ENCODE measurements at regions not wholly inside any gene's neighbourhood (a gene's known extent, or its start where the extent isn't known, plus 50 kb on each side); places are given as distances from the start of the nearest gene placed in this dataset.
"Not testable (repeated sequence)": the region's sequence is repeated elsewhere in the genome, so short reads cannot be mapped to it uniquely, and the experiment has no call there.

DNA sequence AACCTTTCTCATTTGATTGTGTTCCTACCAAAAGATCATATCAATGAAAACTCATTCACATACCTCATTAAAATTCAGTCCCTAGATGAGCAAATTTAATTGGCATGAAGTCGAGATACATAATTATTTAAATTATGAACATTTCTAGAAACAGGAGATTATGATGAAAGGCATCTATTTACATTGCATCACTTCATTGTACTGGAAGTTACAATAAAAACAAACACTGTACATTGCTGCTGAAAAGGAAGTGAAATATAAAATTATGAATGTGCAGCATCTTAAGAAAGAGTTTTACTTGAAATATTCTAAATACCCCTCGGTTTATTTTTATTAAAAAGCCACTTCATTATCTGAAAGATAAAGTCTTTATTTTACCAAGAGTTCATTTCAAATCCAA is 163.4 kb upstream of the ZNF385D start:
- no peak for DNase-seq
- Mint-ChIP-seq H3K27ac (no peak overlapping the region), H3K9me3 (ENCODE audit: low read depth) (peaks cover 3% of the 10 kb centered on the region), H3K4me3 (no peak overlapping the region), H3K27me3 (no peaks in the 10 kb centered on the region), H3K4me1 (no peaks in the 10 kb centered on the region), H3K36me3 (no peaks in the 10 kb centered on the region)
- no peak for ATAC-seq
- CTCF ChIA-PET = no interaction called here

DNA sequence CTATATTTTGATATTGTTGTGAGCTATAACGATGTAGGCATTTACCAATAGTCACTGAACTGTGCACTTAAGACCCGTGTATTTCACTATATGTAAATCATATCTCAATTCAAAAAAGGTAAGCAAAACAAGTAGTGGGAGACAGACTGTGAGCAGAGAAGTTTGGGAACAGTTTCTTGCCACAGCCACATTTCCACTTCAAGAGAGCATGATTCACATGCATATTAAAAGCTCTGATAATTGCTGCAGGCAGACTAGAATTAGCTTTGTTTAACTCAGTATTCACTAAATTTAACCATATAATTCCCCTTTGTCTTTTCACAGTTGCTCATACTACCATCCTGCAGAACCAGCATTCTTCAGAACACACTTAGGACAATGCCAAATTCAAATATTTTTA is 168.4 kb upstream of the ZNF385D start:
- Mint-ChIP-seq H3K4me3 (no peak overlapping the region), H3K9me3 (ENCODE audit: low read depth) (peaks cover 8% of the 10 kb centered on the region), H3K27me3 (no peaks in the 10 kb centered on the region), H3K27ac (no peak overlapping the region), H3K4me1 (no peaks in the 10 kb centered on the region), H3K36me3 (no peaks in the 10 kb centered on the region)
- ATAC-seq (no peak), DNase-seq (no peak)
- CTCF ChIA-PET = interaction anchor here (0.8 kb wide), 1 partner anchor 26 kb away, joined by 3 read pairs; no protein-coding TSS in a partner anchor

DNA sequence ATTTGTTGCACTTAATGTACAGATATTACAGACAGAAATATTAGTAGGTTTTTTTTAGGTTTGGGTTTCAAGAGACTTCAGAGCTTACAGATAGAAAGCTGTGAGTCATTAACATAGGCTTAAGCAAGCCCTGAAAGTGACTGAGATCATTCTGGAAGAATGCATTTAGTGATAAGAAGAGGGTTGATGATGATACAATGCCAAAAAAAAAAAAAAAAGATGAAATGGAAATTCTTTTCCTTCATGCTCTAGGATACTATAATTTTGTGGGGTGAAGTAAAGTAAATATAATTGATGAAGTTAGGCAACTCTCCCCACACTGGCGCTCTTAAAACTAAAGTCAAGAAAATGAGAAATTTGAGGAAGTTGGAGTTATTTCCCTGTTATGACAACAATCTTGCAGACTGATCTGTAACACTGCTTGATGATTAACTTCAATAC is 169.4 kb upstream of the ZNF385D start:
- no peak for DNase-seq
- ATAC-seq = no peak
- H3K4me3 Mint-ChIP-seq = no peak overlapping the region
- H3K9me3 Mint-ChIP-seq (ENCODE audit: low read depth) = peaks cover 8% of the 10 kb centered on the region
- no peaks in the 10 kb centered on the region for H3K27me3 Mint-ChIP-seq
- H3K36me3 Mint-ChIP-seq = no peaks in the 10 kb centered on the region
- CTCF ChIA-PET = no interaction called here
- H3K27ac Mint-ChIP-seq = no peak overlapping the region
- no peaks in the 10 kb centered on the region for H3K4me1 Mint-ChIP-seq

DNA sequence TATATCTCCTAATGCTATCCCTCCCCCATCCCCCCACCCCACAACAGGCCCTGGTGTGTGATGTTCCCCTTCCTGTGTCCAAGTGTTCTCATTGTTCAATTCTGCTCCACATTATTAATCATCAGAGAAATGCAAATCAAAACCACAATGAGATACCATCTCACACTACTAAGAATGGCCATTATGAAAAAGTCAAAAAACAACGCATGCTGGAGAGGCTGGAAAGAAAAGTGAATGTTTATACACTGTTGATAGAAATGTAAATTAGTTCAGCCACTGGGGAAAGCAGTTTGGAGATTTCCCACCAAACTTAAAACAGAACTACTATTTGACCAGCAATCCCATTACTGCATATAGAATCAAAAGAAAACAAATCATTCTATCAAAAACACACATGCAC is 172.1 kb upstream of the ZNF385D start:
- H3K9me3 Mint-ChIP-seq (ENCODE audit: low read depth); H3K4me1 Mint-ChIP-seq; H3K4me3 Mint-ChIP-seq; ATAC-seq; H3K27ac Mint-ChIP-seq; DNase-seq; CTCF ChIA-PET; H3K36me3 Mint-ChIP-seq; H3K27me3 Mint-ChIP-seq: not testable (repeated sequence)

DNA sequence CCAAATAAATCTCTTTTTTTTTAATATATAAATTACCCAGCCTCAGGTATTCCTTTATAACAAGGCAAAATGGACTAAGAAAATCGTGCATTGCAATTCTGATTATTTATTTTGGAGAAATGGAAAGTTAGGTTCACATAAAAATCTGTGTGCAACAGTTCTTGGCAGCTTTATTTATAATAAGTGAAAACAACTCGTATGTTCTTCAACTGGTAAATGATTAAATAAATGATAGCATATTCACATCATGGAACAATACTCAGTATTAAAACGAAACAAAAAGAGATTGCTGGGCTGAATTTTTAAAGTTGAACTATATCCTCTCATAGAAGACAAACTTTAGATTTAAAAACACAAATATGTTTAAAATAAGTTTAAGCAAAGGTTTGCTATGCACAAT is 176.3 kb upstream of the ZNF385D start:
- no peaks in the 10 kb centered on the region for H3K4me1 Mint-ChIP-seq
- H3K36me3 Mint-ChIP-seq = no peaks in the 10 kb centered on the region
- CTCF ChIA-PET = no interaction called here
- no peak overlapping the region for H3K4me3 Mint-ChIP-seq
- DNase-seq (no peak), ATAC-seq (no peak)
- no peaks in the 10 kb centered on the region for H3K27me3 Mint-ChIP-seq
- H3K9me3 Mint-ChIP-seq (ENCODE audit: low read depth) = peaks cover 13% of the 10 kb centered on the region
- H3K27ac Mint-ChIP-seq = no peak overlapping the region

DNA sequence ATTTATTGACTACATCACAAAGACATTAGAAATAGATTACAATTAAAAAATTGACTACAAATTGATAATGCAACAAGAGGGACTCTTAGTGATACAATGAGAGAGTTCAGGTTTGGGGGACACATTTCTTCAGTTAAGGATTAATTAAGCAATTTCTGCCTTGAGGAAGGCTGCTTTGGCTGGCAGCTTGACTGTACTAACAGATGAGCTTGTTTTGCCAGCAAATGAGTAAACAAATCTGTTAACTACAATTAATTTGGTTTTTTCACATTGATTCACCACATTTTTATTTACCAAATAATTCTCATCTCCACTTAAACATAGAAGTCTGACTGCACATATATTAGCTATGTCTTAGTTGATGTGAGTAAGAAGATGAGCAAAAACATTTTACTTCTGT is 183.6 kb upstream of the ZNF385D start:
- Mint-ChIP-seq H3K9me3 (ENCODE audit: low read depth) (peaks cover 13% of the 10 kb centered on the region), H3K36me3 (no peaks in the 10 kb centered on the region), H3K27ac (no peak overlapping the region), H3K27me3 (no peaks in the 10 kb centered on the region), H3K4me1 (no peaks in the 10 kb centered on the region), H3K4me3 (no peak overlapping the region)
- CTCF ChIA-PET = no interaction called here
- ATAC-seq (no peak), DNase-seq (no peak)

DNA sequence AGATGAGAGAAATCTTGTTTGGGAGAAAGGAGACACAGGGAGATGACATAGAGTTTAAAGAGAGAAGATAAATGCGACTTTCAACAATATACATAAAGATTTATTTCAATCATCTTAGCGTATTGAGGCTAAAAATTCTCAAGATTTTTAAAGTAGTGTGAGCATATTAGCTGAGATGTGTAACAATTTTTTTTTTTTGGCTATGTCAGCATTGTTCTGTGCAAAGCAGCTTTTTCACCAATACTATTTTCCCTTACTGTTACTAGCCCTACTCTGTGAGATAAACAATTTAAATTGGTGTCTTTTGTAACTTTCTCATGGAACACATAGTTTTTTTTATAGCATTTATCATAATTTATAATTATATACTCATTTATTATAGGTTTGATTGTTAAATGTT is 185.2 kb upstream of the ZNF385D start:
- DNase-seq (no peak), ATAC-seq (no peak)
- H3K4me3 Mint-ChIP-seq = no peak overlapping the region
- no peaks in the 10 kb centered on the region for H3K27me3 Mint-ChIP-seq
- no peaks in the 10 kb centered on the region for H3K36me3 Mint-ChIP-seq
- no peak overlapping the region for H3K27ac Mint-ChIP-seq
- peaks cover 11% of the 10 kb centered on the region for H3K9me3 Mint-ChIP-seq (ENCODE audit: low read depth)
- H3K4me1 Mint-ChIP-seq = no peaks in the 10 kb centered on the region
- CTCF ChIA-PET = no interaction called here

DNA sequence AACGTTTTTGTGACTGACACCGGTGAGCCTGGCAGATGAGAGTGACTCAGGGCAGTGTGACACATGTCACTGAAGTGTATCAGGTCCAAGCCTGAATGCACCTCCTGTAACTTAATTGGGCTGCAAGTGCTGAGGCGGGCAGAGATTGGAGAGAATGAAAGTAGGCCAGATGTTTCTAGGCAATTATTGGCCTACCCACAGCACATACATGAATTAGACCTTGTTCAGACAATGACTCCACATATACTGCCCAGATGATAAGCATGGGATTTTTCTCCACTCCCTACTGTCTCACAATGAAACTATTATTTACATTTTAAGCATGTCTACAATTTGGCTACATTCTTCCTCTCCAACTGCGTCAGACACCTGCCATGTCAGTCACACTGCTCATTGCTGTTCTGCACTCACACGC is 187.3 kb upstream of the ZNF385D start:
- CTCF ChIA-PET = no interaction called here
- peaks cover 11% of the 10 kb centered on the region for H3K9me3 Mint-ChIP-seq (ENCODE audit: low read depth)
- H3K27me3 Mint-ChIP-seq = no peaks in the 10 kb centered on the region
- ATAC-seq (no peak), DNase-seq (no peak)
- H3K4me3 Mint-ChIP-seq = no peak overlapping the region
- H3K27ac Mint-ChIP-seq = no peak overlapping the region
- H3K36me3 Mint-ChIP-seq = no peaks in the 10 kb centered on the region
- H3K4me1 Mint-ChIP-seq = no peaks in the 10 kb centered on the region

DNA sequence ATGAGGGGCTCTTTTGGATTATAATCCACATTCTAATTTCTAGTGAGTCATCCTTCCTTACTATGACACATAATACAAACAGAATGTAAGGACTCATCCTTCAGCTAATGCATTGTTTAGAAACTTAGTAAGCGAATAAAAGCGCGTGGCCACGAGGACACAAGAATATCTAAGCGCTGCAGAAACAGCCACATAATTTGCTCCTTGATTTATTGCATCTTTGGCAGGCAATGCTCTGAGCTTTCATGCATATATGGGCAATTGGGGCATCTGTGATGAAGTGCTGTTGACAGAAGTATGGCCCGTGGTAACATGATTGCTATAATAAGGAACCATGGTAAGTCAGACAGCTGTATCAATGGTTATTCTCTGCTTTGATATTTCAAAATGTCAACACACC is 191.3 kb upstream of the ZNF385D start:
- DNase-seq = no peak
- no peaks in the 10 kb centered on the region for H3K36me3 Mint-ChIP-seq
- no peaks in the 10 kb centered on the region for H3K4me1 Mint-ChIP-seq
- CTCF ChIA-PET = no interaction called here
- H3K9me3 Mint-ChIP-seq (ENCODE audit: low read depth) = peaks cover 8% of the 10 kb centered on the region
- ATAC-seq = no peak
- H3K27ac Mint-ChIP-seq = no peak overlapping the region
- H3K4me3 Mint-ChIP-seq = no peak overlapping the region
- H3K27me3 Mint-ChIP-seq = no peaks in the 10 kb centered on the region

DNA sequence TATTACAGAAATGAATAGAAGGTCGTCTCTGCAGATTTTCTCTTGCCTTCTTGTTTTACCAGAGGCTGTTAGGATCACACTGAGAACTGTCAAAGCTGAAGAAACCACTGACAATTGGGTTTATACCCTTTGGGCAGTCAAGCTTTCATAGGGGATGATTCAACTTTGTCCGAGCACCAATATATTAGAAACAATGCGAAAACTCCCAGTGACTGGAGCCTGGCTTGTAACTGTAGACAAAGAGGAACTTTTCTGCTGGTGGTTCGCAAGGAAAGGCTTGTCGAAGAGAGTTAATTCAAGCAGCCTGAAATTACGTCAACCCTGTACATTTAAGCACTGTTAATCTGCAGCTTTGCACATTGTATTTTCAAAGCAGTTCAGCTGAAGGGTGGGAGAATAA is 193.2 kb upstream of the ZNF385D start:
- no peaks in the 10 kb centered on the region for H3K4me1 Mint-ChIP-seq
- CTCF ChIA-PET = interaction anchor here (1.5 kb wide), 1 partner anchor 25 kb away, joined by 3 read pairs; no protein-coding TSS in a partner anchor
- no peak overlapping the region for H3K27ac Mint-ChIP-seq
- no peaks in the 10 kb centered on the region for H3K27me3 Mint-ChIP-seq
- ATAC-seq = no peak
- no peak overlapping the region for H3K4me3 Mint-ChIP-seq
- no peak for DNase-seq
- H3K36me3 Mint-ChIP-seq = no peaks in the 10 kb centered on the region
- H3K9me3 Mint-ChIP-seq (ENCODE audit: low read depth) = peaks cover 4% of the 10 kb centered on the region

DNA sequence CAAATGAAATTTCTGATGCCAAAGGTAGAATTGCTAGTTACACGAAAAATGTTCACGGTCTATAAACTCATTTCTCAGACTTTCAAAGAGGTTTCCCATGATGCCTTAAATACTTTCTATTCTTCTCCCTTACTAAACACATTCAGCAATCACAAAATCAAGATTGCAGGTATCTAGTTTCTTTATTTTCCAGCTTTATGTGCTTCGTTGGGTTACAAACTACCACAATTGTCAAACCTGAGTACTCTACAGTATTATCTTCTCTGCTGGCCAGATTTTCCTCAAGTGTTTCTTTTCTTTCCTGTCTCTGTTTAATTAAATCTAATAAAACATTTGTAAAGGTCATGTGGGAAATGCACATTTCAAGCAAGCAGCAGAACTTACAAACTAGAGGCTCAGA is 201.8 kb upstream of the ZNF385D start:
- Mint-ChIP-seq H3K4me1 (no peaks in the 10 kb centered on the region), H3K27ac (no peak overlapping the region), H3K27me3 (no peaks in the 10 kb centered on the region), H3K36me3 (no peaks in the 10 kb centered on the region), H3K4me3 (no peak overlapping the region), H3K9me3 (ENCODE audit: low read depth) (peaks cover 6% of the 10 kb centered on the region)
- ATAC-seq (no peak), DNase-seq (no peak)
- CTCF ChIA-PET = no interaction called here

DNA sequence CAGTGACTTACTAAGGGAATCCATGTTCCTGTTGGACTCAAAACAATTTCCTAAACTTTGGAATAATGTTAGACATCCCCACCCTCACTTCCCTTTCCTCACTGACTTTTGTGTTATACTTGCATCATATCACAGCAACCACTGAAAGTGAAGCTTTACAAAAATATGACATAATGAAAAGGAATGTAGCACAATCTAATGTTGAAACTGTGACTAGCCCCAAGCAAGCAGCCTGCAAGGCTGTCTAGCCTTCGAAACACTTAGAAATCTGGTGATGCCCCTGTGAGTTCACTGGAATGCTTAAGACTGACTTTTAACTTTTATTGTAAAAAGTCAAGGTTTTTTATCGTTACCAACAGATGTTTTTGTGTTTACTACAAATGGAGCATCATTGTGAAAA is 203.7 kb upstream of the ZNF385D start:
- Mint-ChIP-seq H3K4me3 (no peak overlapping the region), H3K36me3 (no peaks in the 10 kb centered on the region), H3K4me1 (no peaks in the 10 kb centered on the region), H3K9me3 (ENCODE audit: low read depth) (peaks cover 6% of the 10 kb centered on the region), H3K27ac (no peak overlapping the region), H3K27me3 (no peaks in the 10 kb centered on the region)
- ATAC-seq (no peak), DNase-seq (no peak)
- CTCF ChIA-PET = no interaction called here

DNA sequence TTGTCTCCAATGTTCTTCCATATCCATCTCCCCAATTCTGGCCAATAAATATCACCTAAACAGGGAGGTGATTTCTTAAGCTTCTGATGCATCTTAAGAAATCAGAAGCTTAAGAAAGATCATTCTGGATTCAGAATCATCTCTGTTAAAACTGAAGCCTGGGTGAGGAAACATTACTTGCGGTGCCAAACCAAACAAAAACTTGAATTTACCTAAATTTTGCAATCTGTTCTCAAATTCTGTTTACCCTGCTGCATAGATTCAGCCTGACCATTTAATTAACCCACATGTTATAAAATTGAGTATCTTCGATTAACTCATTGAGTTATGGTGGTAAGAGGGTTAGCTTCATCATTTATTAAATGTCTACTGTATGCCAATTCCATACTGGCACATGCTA is 204.4 kb upstream of the ZNF385D start:
- H3K36me3 Mint-ChIP-seq = no peaks in the 10 kb centered on the region
- CTCF ChIA-PET = no interaction called here

DNA sequence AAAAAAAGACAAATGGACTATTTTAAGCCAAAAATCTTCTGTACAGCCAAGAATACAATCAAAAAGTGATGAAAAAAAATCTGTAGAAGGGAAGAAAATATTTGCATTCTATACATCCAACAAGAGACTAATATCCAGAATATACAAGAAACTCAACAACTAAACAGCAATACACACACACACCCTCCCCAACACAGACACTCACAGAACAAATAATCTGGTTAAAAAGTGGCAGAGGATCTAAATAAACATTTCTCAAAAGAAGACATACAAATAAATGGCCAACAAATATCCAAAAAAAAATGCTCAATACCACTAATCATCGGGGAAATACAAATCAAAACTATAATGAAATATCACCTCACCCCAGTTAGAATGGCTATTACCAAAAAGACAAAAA is 209.0 kb upstream of the ZNF385D start:
- H3K27me3 Mint-ChIP-seq = no peaks in the 10 kb centered on the region
- H3K4me1 Mint-ChIP-seq = no peaks in the 10 kb centered on the region
- H3K27ac Mint-ChIP-seq = no peak overlapping the region
- ATAC-seq (no peak), DNase-seq (no peak)
- CTCF ChIA-PET = no interaction called here
- no peaks in the 10 kb centered on the region for H3K36me3 Mint-ChIP-seq
- H3K9me3 Mint-ChIP-seq (ENCODE audit: low read depth) = peaks cover 6% of the 10 kb centered on the region
- H3K4me3 Mint-ChIP-seq = no peak overlapping the region

More for the DNA sequence above, 204.4 kb upstream of the ZNF385D start:
- no peaks in the 10 kb centered on the region for H3K4me1 Mint-ChIP-seq
- H3K27ac Mint-ChIP-seq = no peak overlapping the region
- H3K27me3 Mint-ChIP-seq = no peaks in the 10 kb centered on the region
- ATAC-seq (no peak), DNase-seq (no peak)
- H3K4me3 Mint-ChIP-seq = no peak overlapping the region
- peaks cover 5% of the 10 kb centered on the region for H3K9me3 Mint-ChIP-seq (ENCODE audit: low read depth)

DNA sequence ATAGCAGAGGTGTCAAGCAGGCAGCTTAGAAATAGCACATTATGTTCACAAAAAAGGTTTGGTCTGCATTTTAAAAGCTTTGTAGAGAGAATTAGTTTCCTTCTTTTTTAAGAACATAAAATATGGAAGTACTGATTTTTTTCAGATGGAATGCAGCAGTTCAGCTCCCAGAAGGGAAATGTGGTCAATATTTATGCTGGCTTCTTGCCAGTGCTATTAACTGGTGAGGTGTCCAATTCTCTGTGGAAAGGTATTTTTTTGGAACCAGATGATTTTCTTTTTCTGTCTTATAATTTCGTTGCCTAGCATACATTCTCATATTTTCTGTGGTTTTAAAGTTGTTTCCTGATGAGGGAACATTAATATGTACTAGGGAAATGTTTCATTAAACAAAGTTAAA is 211.4 kb upstream of the ZNF385D start:
- Mint-ChIP-seq H3K9me3 (ENCODE audit: low read depth) (peaks cover 6% of the 10 kb centered on the region), H3K27ac (no peak overlapping the region), H3K4me3 (no peak overlapping the region), H3K4me1 (no peaks in the 10 kb centered on the region), H3K36me3 (no peaks in the 10 kb centered on the region), H3K27me3 (no peaks in the 10 kb centered on the region)
- CTCF ChIA-PET = no interaction called here
- no peak for DNase-seq
- ATAC-seq = no peak

Data from activated CD8-positive, alpha-beta memory T cell treated with anti-CD3 and anti-CD28 coated beads, Interleukin-2, amount 10 ng/mL, durations not matched to agents 7 days and 5 days (primary cell).